Uterus (tissue), 3 donors: ENCODE measurements at regions not wholly inside any gene's neighbourhood (a gene's known extent, or its start where the extent isn't known, plus 50 kb on each side); places are given as distances from the start of the nearest gene placed in this dataset.

Source experiments
- DNase-seq, 2 donors: peaks; one replicate each; pipeline ENCODE4 v3.0.0-alpha.2; 2019 to 2020
- H3K27ac ChIP-seq, 2 donors: fragments of 200-600 bp; sonication (generic); 1 replicate in 1 of 2; 2 replicates in 1 of 2; pipeline ENCODE4 v1.5.1; 2016 to 2018
- H3K27me3 ChIP-seq, 2 donors: fragments of 200-600 bp; sonication (generic); one replicate each; pipeline ENCODE4 v1.5.1; 2018 to 2019; ENCODE audit warnings: control low read depth in 1 of 2
- H3K36me3 ChIP-seq, 2 donors: fragments of 200-600 bp; sonication (generic); one replicate each; pipeline ENCODE4 v1.5.1; 2019; ENCODE audit warnings: control low read depth in 1 of 2
- H3K4me1 ChIP-seq, 2 donors: fragments of 200-600 bp; sonication (generic); one replicate each; pipeline ENCODE4 v1.5.1; 2018 to 2019; ENCODE audit warnings: control low read depth in 1 of 2
- H3K4me3 ChIP-seq, 2 donors: fragments of 200-600 bp; sonication (generic); 1 replicate in 1 of 2; 2 replicates in 1 of 2; pipeline ENCODE4 v1.5.1; 2018 to 2019; ENCODE audit warnings: mild to moderate bottlenecking in 1 of 2
- H3K9me3 ChIP-seq, 2 donors: fragments of 200-600 bp; sonication (generic); one replicate each; pipeline ENCODE4 v1.5.1; 2019; ENCODE audit warnings: control low read depth in 1 of 2
- POLR2A ChIP-seq, 2 donors: fragments of 450-650 bp; IDR thresholded peaks; one replicate each; pipeline ENCODE4 v1.6.1; 2016; ENCODE audit warnings: antibody characterized with exemption in 2 of 2, mild to moderate bottlenecking in 1 of 2, moderate library complexity in 1 of 2
- intact Hi-C: fragments of 100-400 bp; cut with DNase I; formaldehyde crosslinking; loops from one replicate; pipeline ENCODE4 v1.15.1; 2023; ENCODE audit warnings: low total_unique reads
- TF ChIP-seq, protein P1 (sequence below), 4 experiments: fragments of 200-600 bp in 2 of 4; fragments of 450-650 bp in 2 of 4; sonication (generic) in 2 of 4; IDR thresholded peaks; one replicate each; pipeline ENCODE4 v1.5.1; 2016 to 2019; ENCODE audit warnings: antibody characterized with exemption in 4 of 4, mild to moderate bottlenecking in 2 of 4, moderate library complexity in 1 of 4
- donor health status: DM: yes; HTN: yes; CAD: no.

DNA sequence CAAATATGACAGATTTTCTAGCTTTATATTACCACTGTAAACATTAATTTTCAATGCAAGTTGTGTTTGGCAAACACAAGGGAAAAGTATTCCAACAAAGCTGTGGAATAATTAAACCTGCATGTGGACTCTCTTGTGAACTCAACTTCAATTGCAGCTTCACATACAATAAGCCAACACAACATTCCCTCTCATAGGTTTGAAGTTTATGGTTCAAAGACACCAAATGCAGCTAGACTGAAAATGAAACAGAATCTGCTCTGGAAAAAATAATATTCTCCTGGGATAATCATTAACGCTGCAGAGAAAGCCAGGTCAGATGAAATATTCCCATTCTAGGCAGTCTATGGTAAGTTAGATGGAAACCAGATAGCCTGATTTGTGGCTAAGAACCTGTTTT is 105.8 kb upstream of the VIPR2 start:
- Histone ChIP-seq H3K27me3 (no peaks in the 10 kb centered on the region), H3K9me3 (no peaks in the 10 kb centered on the region), H3K27ac (no peak overlapping the region), H3K4me1 (no peaks in the 10 kb centered on the region), H3K36me3 (no peaks in the 10 kb centered on the region), H3K4me3 (no peak overlapping the region)
- intact Hi-C loops, result no loop called here
- TF ChIP-seq, protein P1, sequence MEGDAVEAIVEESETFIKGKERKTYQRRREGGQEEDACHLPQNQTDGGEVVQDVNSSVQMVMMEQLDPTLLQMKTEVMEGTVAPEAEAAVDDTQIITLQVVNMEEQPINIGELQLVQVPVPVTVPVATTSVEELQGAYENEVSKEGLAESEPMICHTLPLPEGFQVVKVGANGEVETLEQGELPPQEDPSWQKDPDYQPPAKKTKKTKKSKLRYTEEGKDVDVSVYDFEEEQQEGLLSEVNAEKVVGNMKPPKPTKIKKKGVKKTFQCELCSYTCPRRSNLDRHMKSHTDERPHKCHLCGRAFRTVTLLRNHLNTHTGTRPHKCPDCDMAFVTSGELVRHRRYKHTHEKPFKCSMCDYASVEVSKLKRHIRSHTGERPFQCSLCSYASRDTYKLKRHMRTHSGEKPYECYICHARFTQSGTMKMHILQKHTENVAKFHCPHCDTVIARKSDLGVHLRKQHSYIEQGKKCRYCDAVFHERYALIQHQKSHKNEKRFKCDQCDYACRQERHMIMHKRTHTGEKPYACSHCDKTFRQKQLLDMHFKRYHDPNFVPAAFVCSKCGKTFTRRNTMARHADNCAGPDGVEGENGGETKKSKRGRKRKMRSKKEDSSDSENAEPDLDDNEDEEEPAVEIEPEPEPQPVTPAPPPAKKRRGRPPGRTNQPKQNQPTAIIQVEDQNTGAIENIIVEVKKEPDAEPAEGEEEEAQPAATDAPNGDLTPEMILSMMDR (IDR thresholded peaks at IDR 0.05), result no peak
- TF ChIP-seq POLR2A (IDR thresholded peaks at IDR 0.05), result no peak
- DNase-seq, result no peak

DNA sequence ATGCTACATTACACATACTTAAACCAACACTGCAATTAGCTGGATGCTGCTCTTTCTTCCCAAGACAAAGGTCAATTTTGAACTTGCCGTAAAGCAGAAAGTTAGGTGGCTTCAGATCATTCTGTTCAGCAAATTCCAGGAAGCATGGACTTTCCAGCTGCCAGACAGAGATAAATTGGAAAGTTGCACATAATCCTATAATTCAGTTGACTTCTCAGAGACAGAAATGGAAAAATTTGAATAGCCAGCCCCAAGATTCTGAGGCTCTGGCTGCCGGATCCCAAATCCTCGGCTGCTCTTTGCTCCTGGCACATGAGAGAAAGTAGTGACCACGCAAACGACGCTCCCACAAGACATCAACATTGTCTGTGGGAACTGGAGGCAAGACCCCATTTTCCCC is 105.0 kb upstream of the VIPR2 start:
- no peaks in the 10 kb centered on the region for H3K27me3 ChIP-seq
- no peak overlapping the region for H3K27ac ChIP-seq
- TF ChIP-seq POLR2A (IDR thresholded peaks at IDR 0.05), result no peak
- TF ChIP-seq, protein P1 (IDR thresholded peaks at IDR 0.05), result no peak
- intact Hi-C loops, result no loop called here
- H3K4me1 ChIP-seq, result no peaks in the 10 kb centered on the region
- no peaks in the 10 kb centered on the region for H3K9me3 ChIP-seq
- no peak for DNase-seq
- H3K4me3 ChIP-seq, result no peak overlapping the region
- no peaks in the 10 kb centered on the region for H3K36me3 ChIP-seq

DNA sequence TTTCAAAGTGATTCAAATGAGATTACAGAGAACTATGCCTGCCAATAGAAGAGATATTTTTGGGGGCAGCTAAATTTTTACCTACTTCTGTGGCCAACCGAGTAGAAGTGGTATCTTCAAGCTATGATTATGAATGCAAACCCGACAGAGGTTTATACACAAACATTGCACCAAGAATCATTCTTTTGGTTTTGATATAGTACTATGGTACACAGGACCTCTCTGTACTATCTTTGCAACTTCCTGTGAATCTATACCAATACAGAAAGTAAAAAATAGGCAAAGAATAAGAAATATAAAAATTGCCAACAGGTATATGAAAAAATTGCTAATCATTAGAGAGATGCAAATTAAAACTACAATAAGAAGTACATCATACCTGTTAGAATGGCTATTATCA is 103.2 kb upstream of the VIPR2 start:
- TF ChIP-seq POLR2A (IDR thresholded peaks at IDR 0.05), result no peak
- TF ChIP-seq, protein P1 (IDR thresholded peaks at IDR 0.05), result no peak
- Histone ChIP-seq H3K36me3 (no peaks in the 10 kb centered on the region), H3K27ac (no peak overlapping the region), H3K4me1 (no peaks in the 10 kb centered on the region), H3K4me3 (no peak overlapping the region), H3K9me3 (no peaks in the 10 kb centered on the region), H3K27me3 (no peaks in the 10 kb centered on the region)
- intact Hi-C loops, result no loop called here
- no peak for DNase-seq

DNA sequence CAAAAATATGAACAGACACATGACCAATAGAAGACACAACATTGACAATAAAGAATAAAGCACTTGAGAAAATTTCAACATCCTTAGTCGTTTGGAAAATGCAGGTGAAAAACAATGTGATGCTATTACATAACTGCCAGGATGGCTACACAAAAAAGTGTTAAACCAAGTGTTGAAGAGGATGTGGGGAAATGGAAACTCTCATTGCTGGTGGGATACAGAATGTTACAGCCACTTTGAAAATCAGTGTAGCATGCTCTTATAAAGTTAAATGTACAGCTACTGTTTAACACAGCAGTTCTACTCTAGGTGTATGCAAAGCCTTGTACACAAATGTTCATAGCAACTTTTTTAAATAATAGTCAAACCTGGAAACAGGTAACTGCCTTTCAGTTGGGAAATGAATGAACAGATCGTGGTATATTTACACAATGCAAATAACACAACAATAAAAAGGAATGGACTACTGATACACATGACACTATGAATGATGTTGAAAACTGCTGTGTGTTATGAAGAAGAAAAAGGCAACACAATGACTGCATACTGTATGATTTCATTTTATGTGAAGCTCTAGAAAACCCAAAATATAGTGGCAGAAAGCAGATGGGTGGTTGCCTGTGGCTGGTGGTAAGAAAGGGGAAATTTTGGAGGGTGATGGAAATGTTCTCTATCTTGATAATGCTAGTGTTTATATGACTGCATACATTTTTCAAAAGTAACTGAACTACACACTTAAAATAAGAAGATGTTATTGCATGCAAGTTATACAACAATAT is 102.2 kb upstream of the VIPR2 start:
- DNase-seq, result no peak
- Histone ChIP-seq H3K27me3 (no peaks in the 10 kb centered on the region), H3K9me3 (no peaks in the 10 kb centered on the region), H3K4me1 (no peaks in the 10 kb centered on the region), H3K27ac (no peak overlapping the region), H3K36me3 (no peaks in the 10 kb centered on the region), H3K4me3 (no peak overlapping the region)
- intact Hi-C loops, result no loop called here
- TF ChIP-seq, protein P1 (IDR thresholded peaks at IDR 0.05), result no peak
- TF ChIP-seq POLR2A (IDR thresholded peaks at IDR 0.05), result no peak

DNA sequence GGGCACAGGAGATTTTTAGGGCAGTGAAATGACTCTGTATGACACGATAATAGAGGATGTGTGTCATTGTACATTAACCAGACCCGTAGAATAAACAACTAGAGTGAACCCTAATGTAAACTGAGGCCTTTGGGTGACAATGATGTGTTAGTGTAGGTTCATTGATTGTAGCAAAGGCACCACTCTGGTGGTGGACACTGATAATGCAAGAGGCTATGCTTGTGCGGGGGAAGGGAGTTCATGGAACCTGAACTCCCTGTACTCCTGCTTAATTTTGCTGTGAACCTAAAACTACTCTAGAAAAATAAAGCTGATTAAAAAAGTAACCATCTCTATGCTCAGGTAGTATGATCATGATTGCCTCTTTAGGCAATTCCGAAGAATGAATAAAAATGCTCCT is 96.3 kb upstream of the VIPR2 start:
- no peak overlapping the region for H3K27ac ChIP-seq
- intact Hi-C loops, result no loop called here
- no peak overlapping the region for H3K4me3 ChIP-seq
- H3K4me1 ChIP-seq, result no peaks in the 10 kb centered on the region
- no peak for DNase-seq
- H3K9me3 ChIP-seq, result no peaks in the 10 kb centered on the region
- H3K36me3 ChIP-seq, result no peaks in the 10 kb centered on the region
- no peaks in the 10 kb centered on the region for H3K27me3 ChIP-seq
- TF ChIP-seq, protein P1 (IDR thresholded peaks at IDR 0.05), result no peak
- no peak for TF ChIP-seq POLR2A (IDR thresholded peaks at IDR 0.05)
